ENCODE measurements at regions not wholly inside any gene's neighbourhood (a gene's known extent, or its start where the extent isn't known, plus 50 kb on each side); places are given as distances from the start of the nearest gene placed in this dataset.

DNA sequence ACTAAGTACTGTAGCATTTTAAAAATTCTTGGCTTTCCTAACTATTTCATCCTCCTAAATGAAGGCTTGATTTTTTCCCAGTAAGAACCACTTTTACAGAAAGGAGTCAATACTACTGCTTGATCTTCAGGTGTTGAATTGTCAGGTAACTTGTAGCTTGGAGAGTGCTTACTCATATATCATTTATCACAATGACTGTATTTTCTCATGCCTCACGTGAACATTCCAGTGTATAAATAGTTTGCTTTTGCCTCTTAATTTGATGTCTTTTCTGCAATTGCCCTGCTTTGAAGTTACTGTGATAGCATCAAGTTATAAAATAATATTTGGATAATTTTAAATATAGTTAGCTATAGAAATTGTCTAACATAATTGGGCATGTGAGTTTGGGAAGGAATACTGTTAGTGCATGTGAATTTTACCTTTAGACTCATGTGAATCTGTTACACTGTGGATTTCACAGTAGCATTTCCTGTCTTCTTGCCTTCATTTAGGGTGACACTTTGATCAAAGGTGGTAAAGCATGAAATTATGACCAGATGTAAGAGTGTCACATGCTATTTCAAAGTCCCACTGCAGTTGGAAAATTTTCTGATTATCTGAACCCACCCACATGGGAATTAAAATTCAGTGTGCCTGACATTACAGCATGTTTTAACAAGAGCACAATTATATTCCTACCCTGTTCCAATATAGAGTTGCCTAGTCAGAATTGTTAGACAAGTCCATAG is 962.8 kb downstream of the DNAJB9 start:
- TF ChIP-seq POLR2A (IDR thresholded peaks at IDR 0.05): no peak
- TF ChIP-seq, protein P1, sequence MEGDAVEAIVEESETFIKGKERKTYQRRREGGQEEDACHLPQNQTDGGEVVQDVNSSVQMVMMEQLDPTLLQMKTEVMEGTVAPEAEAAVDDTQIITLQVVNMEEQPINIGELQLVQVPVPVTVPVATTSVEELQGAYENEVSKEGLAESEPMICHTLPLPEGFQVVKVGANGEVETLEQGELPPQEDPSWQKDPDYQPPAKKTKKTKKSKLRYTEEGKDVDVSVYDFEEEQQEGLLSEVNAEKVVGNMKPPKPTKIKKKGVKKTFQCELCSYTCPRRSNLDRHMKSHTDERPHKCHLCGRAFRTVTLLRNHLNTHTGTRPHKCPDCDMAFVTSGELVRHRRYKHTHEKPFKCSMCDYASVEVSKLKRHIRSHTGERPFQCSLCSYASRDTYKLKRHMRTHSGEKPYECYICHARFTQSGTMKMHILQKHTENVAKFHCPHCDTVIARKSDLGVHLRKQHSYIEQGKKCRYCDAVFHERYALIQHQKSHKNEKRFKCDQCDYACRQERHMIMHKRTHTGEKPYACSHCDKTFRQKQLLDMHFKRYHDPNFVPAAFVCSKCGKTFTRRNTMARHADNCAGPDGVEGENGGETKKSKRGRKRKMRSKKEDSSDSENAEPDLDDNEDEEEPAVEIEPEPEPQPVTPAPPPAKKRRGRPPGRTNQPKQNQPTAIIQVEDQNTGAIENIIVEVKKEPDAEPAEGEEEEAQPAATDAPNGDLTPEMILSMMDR (IDR thresholded peaks at IDR 0.05): no peak

Data from lower leg skin (tissue), 3 donors.